ENCODE measurements at regions not wholly inside any gene's neighbourhood (a gene's known extent, or its start where the extent isn't known, plus 50 kb on each side); places are given as distances from the start of the nearest gene placed in this dataset.

- TF ChIP-seq POLR2A (IDR thresholded peaks at IDR 0.05; ENCODE audit: low read depth) (no peak), CTCF (IDR thresholded peaks at IDR 0.05) (no peak)
These were observed 215.6 kb upstream of the ARL4C start for GRCh38 chr2:234712421-234712935.

All from esophagus muscularis mucosa (tissue), 3 donors.